HCT116 (cell line): ENCODE measurements at regions not wholly inside any gene's neighbourhood (a gene's known extent, or its start where the extent isn't known, plus 50 kb on each side); places are given as distances from the start of the nearest gene placed in this dataset.
A peak's percentile ranks its signal among the peaks of the same experiment; 100 is the strongest.

Experiments
- ATAC-seq: fragments of 200-7000 bp; cut with Tn5 transposase; 2 replicates; pipeline ENCODE4 v1.9.1; 2020; ENCODE audit warnings: mild to moderate bottlenecking, moderate library complexity
- BruUV-seq: library from RNA; stranded (reverse); fragments of 400-500 nt; replicated peaks from 2 replicates; lab custom pipeline; 2021; lab: Mats Ljungman, UMichigan
- CTCF ChIA-PET: fragments of 300-600 bp; sonication (Branson Sonifier 250); formaldehyde crosslinking; loops from one replicate; lab custom pipeline; 2021; ENCODE audit warnings: antibody characterized with exemption; lab: Charles Lee
- POLR2A ChIA-PET: fragments of 300-600, 350-600 bp; sonication (Branson Sonifier 250); formaldehyde crosslinking; loops from one replicate; lab custom pipeline; 2021; ENCODE audit warnings: antibody characterized with exemption; lab: Charles Lee
- RAD21 ChIA-PET, 2 experiments: fragments of 300-600 bp; sonication (Branson Sonifier 250); formaldehyde crosslinking; loops; one replicate each; lab custom pipeline; 2023; ENCODE audit warnings: low total read pairs in 2 of 2; ENCODE audit not compliant: uncharacterized antibody in 2 of 2, unreplicated experiment in 2 of 2, low non-redundant PET in 1 of 2; lab: Charles Lee
- DNase-seq: peaks from one replicate; pipeline ENCODE4 v3.0.0-alpha.2; 2010; ENCODE audit warnings: low read depth, low spot score
- H2AFZ ChIP-seq: fragments of 200-600 bp; shearing (Covaris generic), sonication (generic); 2 replicates; pipeline ENCODE4 v1.6.1; 2017; ENCODE audit warnings: low read depth, mixed run types, mixed read lengths, antibody characterized with exemption, low read length; ENCODE audit not compliant: poor library complexity, severe bottlenecking
- H3K27ac ChIP-seq: 2 replicates; pipeline ENCODE4 v1.5.1; 2012; ENCODE audit warnings: low read depth, low read length
- H3K27me3 ChIP-seq: fragments of 200-600 bp; sonication (generic); 2 replicates; pipeline ENCODE4 v1.6.1; 2016; ENCODE audit warnings: mixed run types, low read length, mixed read lengths; ENCODE audit not compliant: insufficient read depth
- H3K36me3 ChIP-seq, 2 experiments: fragments of 200-500 bp in 1 of 2; fragments of 200-600 bp in 1 of 2; sonication (Bioruptor generic) in 1 of 2; sonication (generic) in 1 of 2; 2 replicates each; pipeline versions ENCODE4 v1.5.1 to v1.6.1; 2014 to 2016; ENCODE audit warnings: low read length in 2 of 2, inconsistent platforms in 1 of 2, mixed read lengths in 1 of 2, mixed run types in 1 of 2; ENCODE audit not compliant: insufficient read depth in 2 of 2, control insufficient read depth in 1 of 2
- H3K4me1 ChIP-seq, 2 experiments: fragments of 200-600 bp in 1 of 2; sonication (generic) in 1 of 2; 2 replicates each; pipeline versions ENCODE4 v1.5.1 to v1.6.1; 2012 to 2017; ENCODE audit warnings: low read length in 2 of 2, inconsistent platforms in 1 of 2, mild to moderate bottlenecking in 1 of 2, mixed read lengths in 1 of 2, mixed run types in 1 of 2, moderate library complexity in 1 of 2; ENCODE audit not compliant: insufficient read depth in 2 of 2, control insufficient read depth in 1 of 2
- H3K4me2 ChIP-seq: fragments of 200-600 bp; sonication (generic); 2 replicates; pipeline ENCODE4 v1.6.1; 2017; ENCODE audit warnings: mixed run types, low read length, mixed read lengths
- H3K4me3 ChIP-seq, 2 experiments: fragments of 200-600 bp in 1 of 2; sonication (generic) in 1 of 2; replicated peaks in 1 of 2; 2 replicates each; pipeline ENCODE4 v1.5.1; 2011 to 2016; ENCODE audit warnings: low read length in 2 of 2, control low read depth in 1 of 2, low read depth in 1 of 2, mild to moderate bottlenecking in 1 of 2, mixed read lengths in 1 of 2, mixed run types in 1 of 2
- H3K79me2 ChIP-seq: fragments of 200-600 bp; sonication (generic); 2 replicates; pipeline ENCODE4 v1.6.1; 2017; ENCODE audit warnings: mild to moderate bottlenecking, mixed run types, low read length, moderate library complexity, mixed read lengths; ENCODE audit not compliant: insufficient read depth
- H3K9ac ChIP-seq: fragments of 200-600 bp; sonication (generic); 2 replicates; pipeline ENCODE4 v1.6.1; 2016; ENCODE audit warnings: low read length, mixed read lengths
- H3K9me2 ChIP-seq: fragments of 200-600 bp; sonication (generic), shearing (Covaris generic); 2 replicates; pipeline ENCODE4 v1.6.1; 2017; ENCODE audit warnings: mixed run types, mild to moderate bottlenecking, moderate library complexity; ENCODE audit not compliant: insufficient read depth
- H3K9me3 ChIP-seq, 2 experiments: fragments of 200-500 bp in 1 of 2; fragments of 200-600 bp in 1 of 2; sonication (Bioruptor generic) in 1 of 2; sonication (generic) in 1 of 2; 2 replicates each; pipeline ENCODE4 v1.6.1; 2014 to 2017; ENCODE audit warnings: low read length in 2 of 2, mixed read lengths in 2 of 2, inconsistent platforms in 1 of 2, low read depth in 1 of 2, mild to moderate bottlenecking in 1 of 2, mixed run types in 1 of 2, moderate library complexity in 1 of 2; ENCODE audit not compliant: control insufficient read depth in 1 of 2, insufficient read depth in 1 of 2
- H4K20me1 ChIP-seq: fragments of 200-600 bp; sonication (generic), shearing (Covaris generic); 2 replicates; pipeline ENCODE4 v1.6.1; 2017; ENCODE audit warnings: mixed run types, mild to moderate bottlenecking, moderate library complexity; ENCODE audit not compliant: insufficient read depth
- CBX3 ChIP-seq: IDR thresholded peaks from 2 replicates; pipeline ENCODE4 v1.6.1; 2012; ENCODE audit warnings: low read depth
- ELF1 ChIP-seq: IDR thresholded peaks from 2 replicates; pipeline ENCODE4 v1.6.1; 2012; ENCODE audit warnings: low read depth, borderline replicate concordance
- EZH2 ChIP-seq: fragments of 200-600 bp; sonication (generic); IDR thresholded peaks from 2 replicates; pipeline ENCODE4 v1.6.1; 2017; ENCODE audit warnings: antibody characterized with exemption, mixed run types
- POLR2A ChIP-seq: IDR thresholded peaks from 2 replicates; pipeline ENCODE4 v1.7.0; 2011; ENCODE audit warnings: borderline replicate concordance; ENCODE audit not compliant: insufficient read depth, insufficient read length; ENCODE audit errors: extremely low read depth
- RAD21 ChIP-seq: IDR thresholded peaks from 2 replicates; pipeline ENCODE4 v1.6.1; 2012; ENCODE audit warnings: low read depth, mild to moderate bottlenecking
- SIN3A ChIP-seq: IDR thresholded peaks from 2 replicates; pipeline ENCODE4 v1.6.1; 2012; ENCODE audit warnings: low read depth
- TCF7L2 ChIP-seq: IDR thresholded peaks from 2 replicates; pipeline ENCODE4 v1.7.0; 2011; ENCODE audit warnings: borderline replicate concordance, inconsistent platforms; ENCODE audit not compliant: insufficient read depth, insufficient read length; ENCODE audit errors: extremely low read depth
- YY1 ChIP-seq: IDR thresholded peaks from 2 replicates; pipeline ENCODE4 v1.6.1; 2011; ENCODE audit warnings: low read length, low read depth, moderate library complexity, mild to moderate bottlenecking; ENCODE audit not compliant: insufficient replicate concordance; ENCODE audit errors: extremely low read depth
- ZBTB33 ChIP-seq: IDR thresholded peaks from 2 replicates; pipeline ENCODE4 v1.6.1; 2011; ENCODE audit warnings: mild to moderate bottlenecking, low read length, moderate library complexity; ENCODE audit not compliant: insufficient replicate concordance; ENCODE audit errors: extremely low read depth
- ZFX ChIP-seq: fragments of 450-650 bp; IDR thresholded peaks from 2 replicates; pipeline ENCODE4 v1.6.1; 2017
- intact Hi-C: fragments of 100-400 bp; cut with micrococcal nuclease; formaldehyde crosslinking; loops from 2 replicates; pipeline ENCODE4 v1.10.0; 2022

- H3K4me3 ChIP-seq, result peak overlapping the region in 1 of 2 experiments; percentile 32; a peak in 2 of 4 replicates
- peak overlapping the region; percentile 41 for H3K9ac ChIP-seq
- peak overlapping the region; percentile 17 for H2AFZ ChIP-seq
- H4K20me1 ChIP-seq, result no peaks in the 10 kb centered on the region
- peak overlapping the region; percentile 17; the same call in 1 of the 2 replicates for H3K27ac ChIP-seq
- TF ChIP-seq ELF1 (no peak), YY1 (no peak), ZBTB33 (no peak), TCF7L2 (no peak), CBX3 (no peak), POLR2A (no peak), ZFX (no peak), SIN3A (no peak), RAD21 (no peak), EZH2 (no peak)
- H3K27me3 ChIP-seq, result no peaks in the 10 kb centered on the region
- DNase-seq, result no peak
- ChIA-PET RAD21 (no interaction called here), POLR2A (no interaction called here), CTCF (no interaction called here)
- no peaks in the 10 kb centered on the region for H3K9me2 ChIP-seq
- intact Hi-C loops, result no loop called here
- peak overlapping the region; percentile 65 for H3K4me2 ChIP-seq
- H3K36me3 ChIP-seq, result no peaks in the 10 kb centered on the region
- H3K4me1 ChIP-seq, result peaks cover 12 to 23% of the 10 kb centered on the region in 2 experiments
- H3K79me2 ChIP-seq, result no peaks in the 10 kb centered on the region
- H3K9me3 ChIP-seq, result no peaks in the 10 kb centered on the region
- no TSS peak for BruUV-seq
- peak; percentile 39 for ATAC-seq
Measured at GRCh38 chr6:166677941-166678340, 50.9 kb upstream of the RPS6KA2 start.
